Activated T-helper 2 cell treated with anti-CD3 and anti-CD28 coated beads, Interferon-gamma antibody, Interleukin-2, Interleukin-4, amounts not matched to agents 10 μg/mL and 5 μg/mL and 100 μg/mL, durations not matched to agents 14 hours and 24 hours and 36 hours (primary cell): ENCODE measurements at regions not wholly inside any gene's neighbourhood (a gene's known extent, or its start where the extent isn't known, plus 50 kb on each side); places are given as distances from the start of the nearest gene placed in this dataset.

Experiments
- DNase-seq: peaks from one replicate; pipeline ENCODE4 v3.0.0; 2021; ENCODE audit warnings: low spot score
- H3K27ac Mint-ChIP-seq: one replicate; pipeline ENCODE4 v1.8.0; 2021; ENCODE audit warnings: mixed read lengths
- H3K27me3 Mint-ChIP-seq: one replicate; pipeline ENCODE4 v1.8.0; 2021; ENCODE audit warnings: low read depth, mixed read lengths
- H3K36me3 Mint-ChIP-seq: one replicate; pipeline ENCODE4 v1.8.0; 2021; ENCODE audit warnings: low read depth, mixed read lengths
- H3K4me1 Mint-ChIP-seq: one replicate; pipeline ENCODE4 v1.8.0; 2021; ENCODE audit warnings: low read depth, mixed read lengths
- H3K4me3 Mint-ChIP-seq: one replicate; pipeline ENCODE4 v1.8.0; 2021; ENCODE audit warnings: low read depth, mild to moderate bottlenecking, moderate library complexity, mixed read lengths
- H3K9me3 Mint-ChIP-seq: one replicate; pipeline ENCODE4 v1.8.0; 2021; ENCODE audit warnings: mixed read lengths
- intact Hi-C: fragments of 100-400 bp; cut with micrococcal nuclease; formaldehyde crosslinking; loops from one replicate; pipeline ENCODE4 v1.15.1; 2023

- no peaks in the 10 kb centered on the region for H3K9me3 Mint-ChIP-seq
- no peak for DNase-seq
- no peak overlapping the region for H3K4me3 Mint-ChIP-seq
- no peaks in the 10 kb centered on the region for H3K27me3 Mint-ChIP-seq
- H3K36me3 Mint-ChIP-seq: no peaks in the 10 kb centered on the region
- intact Hi-C loops: no loop called here
- H3K4me1 Mint-ChIP-seq: no peaks in the 10 kb centered on the region
- H3K27ac Mint-ChIP-seq: no peak overlapping the region
Measured at GRCh38 chr14:79991866-79992265, 219.4 kb downstream of the DIO2 start.

GRCh38 chr14:79989990-79990389, 221.3 kb downstream of the DIO2 start:
- no peak for DNase-seq
- H3K27ac Mint-ChIP-seq: no peak overlapping the region
- intact Hi-C loops: no loop called here
- H3K27me3 Mint-ChIP-seq: no peaks in the 10 kb centered on the region
- no peaks in the 10 kb centered on the region for H3K36me3 Mint-ChIP-seq
- no peak overlapping the region for H3K4me3 Mint-ChIP-seq
- no peaks in the 10 kb centered on the region for H3K4me1 Mint-ChIP-seq
- H3K9me3 Mint-ChIP-seq: no peaks in the 10 kb centered on the region

GRCh38 chr14:79986251-79986650, 225.1 kb downstream of the DIO2 start:
- H3K4me1 Mint-ChIP-seq: no peaks in the 10 kb centered on the region
- intact Hi-C loops: no loop called here
- H3K4me3 Mint-ChIP-seq: no peak overlapping the region
- H3K36me3 Mint-ChIP-seq: no peaks in the 10 kb centered on the region
- no peak for DNase-seq
- H3K27ac Mint-ChIP-seq: no peak overlapping the region
- H3K27me3 Mint-ChIP-seq: no peaks in the 10 kb centered on the region
- no peaks in the 10 kb centered on the region for H3K9me3 Mint-ChIP-seq

- intact Hi-C loops: no loop called here
- peaks cover 15% of the 10 kb centered on the region for H3K9me3 Mint-ChIP-seq
- no peak overlapping the region for H3K4me3 Mint-ChIP-seq
- no peaks in the 10 kb centered on the region for H3K27me3 Mint-ChIP-seq
- H3K36me3 Mint-ChIP-seq: no peaks in the 10 kb centered on the region
- no peaks in the 10 kb centered on the region for H3K4me1 Mint-ChIP-seq
- no peak for DNase-seq
- H3K27ac Mint-ChIP-seq: no peak overlapping the region
Measured at GRCh38 chr14:79972230-79972629, 239.1 kb downstream of the DIO2 start.

- no peaks in the 10 kb centered on the region for H3K36me3 Mint-ChIP-seq
- H3K4me1 Mint-ChIP-seq: no peaks in the 10 kb centered on the region
- no peak for DNase-seq
- H3K27me3 Mint-ChIP-seq: no peaks in the 10 kb centered on the region
- no peak overlapping the region for H3K4me3 Mint-ChIP-seq
- peaks cover 17% of the 10 kb centered on the region for H3K9me3 Mint-ChIP-seq
- intact Hi-C loops: no loop called here
- H3K27ac Mint-ChIP-seq: no peak overlapping the region
Measured at GRCh38 chr14:79971330-79971729, 240.0 kb downstream of the DIO2 start.

- Mint-ChIP-seq H3K27ac (no peak overlapping the region), H3K4me1 (no peaks in the 10 kb centered on the region), H3K36me3 (no peaks in the 10 kb centered on the region), H3K9me3 (peaks cover 28% of the 10 kb centered on the region), H3K4me3 (no peak overlapping the region), H3K27me3 (no peaks in the 10 kb centered on the region)
- no peak for DNase-seq
- intact Hi-C loops: no loop called here
Measured at GRCh38 chr14:79967453-79967852, 243.9 kb downstream of the DIO2 start.

- intact Hi-C loops: no loop called here
- H3K4me3 Mint-ChIP-seq: no peak overlapping the region
- no peaks in the 10 kb centered on the region for H3K27me3 Mint-ChIP-seq
- H3K9me3 Mint-ChIP-seq: peaks cover 31% of the 10 kb centered on the region
- no peak overlapping the region for H3K27ac Mint-ChIP-seq
- H3K36me3 Mint-ChIP-seq: no peaks in the 10 kb centered on the region
- no peaks in the 10 kb centered on the region for H3K4me1 Mint-ChIP-seq
- DNase-seq: no peak
Measured at GRCh38 chr14:79967001-79967400, 244.3 kb downstream of the DIO2 start.

- no peak overlapping the region for H3K4me3 Mint-ChIP-seq
- H3K27me3 Mint-ChIP-seq: no peaks in the 10 kb centered on the region
- no peaks in the 10 kb centered on the region for H3K36me3 Mint-ChIP-seq
- no peak for DNase-seq
- H3K4me1 Mint-ChIP-seq: no peaks in the 10 kb centered on the region
- intact Hi-C loops: no loop called here
- peaks cover 31% of the 10 kb centered on the region for H3K9me3 Mint-ChIP-seq
- H3K27ac Mint-ChIP-seq: no peak overlapping the region
Measured at GRCh38 chr14:79965896-79966295, 245.4 kb downstream of the DIO2 start.

- no peak for DNase-seq
- Mint-ChIP-seq H3K9me3 (peaks cover 37% of the 10 kb centered on the region), H3K27me3 (no peaks in the 10 kb centered on the region), H3K4me1 (no peaks in the 10 kb centered on the region), H3K4me3 (no peak overlapping the region), H3K36me3 (no peaks in the 10 kb centered on the region), H3K27ac (no peak overlapping the region)
- intact Hi-C loops: no loop called here
Measured at GRCh38 chr14:79961197-79961596, 250.1 kb downstream of the DIO2 start.

GRCh38 chr14:79960288-79960687, 251.0 kb downstream of the DIO2 start:
- no peak for DNase-seq
- Mint-ChIP-seq H3K27ac (no peak overlapping the region), H3K27me3 (no peaks in the 10 kb centered on the region), H3K9me3 (peaks cover 42% of the 10 kb centered on the region), H3K36me3 (no peaks in the 10 kb centered on the region), H3K4me1 (no peaks in the 10 kb centered on the region), H3K4me3 (no peak overlapping the region)
- intact Hi-C loops: no loop called here

GRCh38 chr14:79951572-79951971, 259.7 kb downstream of the DIO2 start:
- Mint-ChIP-seq H3K9me3 (peaks cover 50% of the 10 kb centered on the region), H3K27me3 (no peaks in the 10 kb centered on the region), H3K4me3 (no peak overlapping the region), H3K4me1 (no peaks in the 10 kb centered on the region), H3K36me3 (no peaks in the 10 kb centered on the region), H3K27ac (no peak overlapping the region)
- DNase-seq: no peak
- intact Hi-C loops: no loop called here

- Mint-ChIP-seq H3K9me3 (peaks cover 36% of the 10 kb centered on the region), H3K27me3 (no peaks in the 10 kb centered on the region)
- intact Hi-C loops: no loop called here
Measured at GRCh38 chr14:79949906-79950305, 261.4 kb downstream of the DIO2 start.

GRCh38 chr14:79947440-79948054, 263.8 kb downstream of the DIO2 start:
- Mint-ChIP-seq H3K36me3 (no peaks in the 10 kb centered on the region), H3K27me3 (no peaks in the 10 kb centered on the region), H3K4me1 (no peaks in the 10 kb centered on the region), H3K4me3 (no peak overlapping the region), H3K9me3 (peaks cover 39% of the 10 kb centered on the region), H3K27ac (no peak overlapping the region)
- DNase-seq: no peak
- intact Hi-C loops: no loop called here

More at GRCh38 chr14:79949906-79950305, 261.4 kb downstream of the DIO2 start:
- no peaks in the 10 kb centered on the region for H3K36me3 Mint-ChIP-seq
- DNase-seq: no peak
- H3K4me3 Mint-ChIP-seq: no peak overlapping the region
- H3K27ac Mint-ChIP-seq: no peak overlapping the region
- no peaks in the 10 kb centered on the region for H3K4me1 Mint-ChIP-seq

GRCh38 chr14:79939235-79939634, 272.1 kb downstream of the DIO2 start:
- no peaks in the 10 kb centered on the region for H3K4me1 Mint-ChIP-seq
- intact Hi-C loops: no loop called here
- H3K9me3 Mint-ChIP-seq: peaks cover 28% of the 10 kb centered on the region
- no peaks in the 10 kb centered on the region for H3K36me3 Mint-ChIP-seq
- no peak overlapping the region for H3K4me3 Mint-ChIP-seq
- no peak for DNase-seq
- H3K27me3 Mint-ChIP-seq: no peaks in the 10 kb centered on the region
- H3K27ac Mint-ChIP-seq: no peak overlapping the region
